ENCODE measurements at regions not wholly inside any gene's neighbourhood (a gene's known extent, or its start where the extent isn't known, plus 50 kb on each side); places are given as distances from the start of the nearest gene placed in this dataset.
"Not testable (repeated sequence)": the region's sequence is repeated elsewhere in the genome, so short reads cannot be mapped to it uniquely, and the experiment has no call there.

DNA sequence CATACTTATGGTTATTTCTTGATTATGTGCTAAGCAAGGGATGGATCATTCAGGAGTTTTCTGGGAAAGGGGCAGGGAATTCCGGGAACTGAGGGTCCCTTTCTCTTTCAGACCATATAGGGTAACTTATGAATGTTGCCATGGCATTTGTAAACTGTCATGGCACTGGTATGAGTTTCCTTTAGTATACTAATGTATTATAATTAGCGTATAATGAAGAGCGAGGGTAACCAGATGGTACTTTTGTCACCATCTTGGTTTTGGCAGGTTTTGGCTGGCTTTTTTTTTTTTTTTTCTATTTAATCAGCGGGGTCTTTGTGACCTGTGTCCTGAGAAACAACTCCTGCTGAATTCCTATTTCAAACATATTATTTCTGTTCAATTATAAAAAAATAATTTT is 237.6 kb upstream of the PTER start:
- no peak overlapping the region for H3K4me3 ChIP-seq (replicated peaks in 1 of 2; ENCODE audit: low read depth in 2 of 2, low read length in 2 of 2)
- no peak for DNase-seq (ENCODE audit: low read depth in 2 of 2)
- TF ChIP-seq, protein P1, sequence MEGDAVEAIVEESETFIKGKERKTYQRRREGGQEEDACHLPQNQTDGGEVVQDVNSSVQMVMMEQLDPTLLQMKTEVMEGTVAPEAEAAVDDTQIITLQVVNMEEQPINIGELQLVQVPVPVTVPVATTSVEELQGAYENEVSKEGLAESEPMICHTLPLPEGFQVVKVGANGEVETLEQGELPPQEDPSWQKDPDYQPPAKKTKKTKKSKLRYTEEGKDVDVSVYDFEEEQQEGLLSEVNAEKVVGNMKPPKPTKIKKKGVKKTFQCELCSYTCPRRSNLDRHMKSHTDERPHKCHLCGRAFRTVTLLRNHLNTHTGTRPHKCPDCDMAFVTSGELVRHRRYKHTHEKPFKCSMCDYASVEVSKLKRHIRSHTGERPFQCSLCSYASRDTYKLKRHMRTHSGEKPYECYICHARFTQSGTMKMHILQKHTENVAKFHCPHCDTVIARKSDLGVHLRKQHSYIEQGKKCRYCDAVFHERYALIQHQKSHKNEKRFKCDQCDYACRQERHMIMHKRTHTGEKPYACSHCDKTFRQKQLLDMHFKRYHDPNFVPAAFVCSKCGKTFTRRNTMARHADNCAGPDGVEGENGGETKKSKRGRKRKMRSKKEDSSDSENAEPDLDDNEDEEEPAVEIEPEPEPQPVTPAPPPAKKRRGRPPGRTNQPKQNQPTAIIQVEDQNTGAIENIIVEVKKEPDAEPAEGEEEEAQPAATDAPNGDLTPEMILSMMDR (IDR thresholded peaks at IDR 0.05; ENCODE audit: low read depth, low read length), result no peak

DNA sequence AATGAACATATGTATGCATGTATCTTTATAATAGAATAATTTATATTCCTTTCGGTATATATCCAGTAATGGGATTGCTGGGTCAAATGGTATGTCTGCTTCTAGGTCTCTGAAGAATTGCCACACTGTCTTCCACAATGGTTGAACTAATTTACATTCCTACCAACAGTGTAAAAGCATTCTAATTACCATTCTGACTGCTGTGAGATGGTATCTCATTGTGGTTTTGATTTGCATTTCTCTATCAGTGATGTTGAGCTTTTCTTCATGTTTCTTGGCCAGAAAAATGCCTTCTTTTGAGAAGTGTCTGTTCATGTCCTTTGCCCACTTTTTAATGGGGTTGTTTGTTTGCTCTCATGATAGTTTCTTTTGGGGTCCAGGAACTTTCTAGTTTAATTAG is 213.2 kb upstream of the PTER start:
- not testable (repeated sequence) for H3K4me3 ChIP-seq (replicated peaks in 1 of 2; ENCODE audit: low read depth in 2 of 2, low read length in 2 of 2); DNase-seq (ENCODE audit: low read depth in 2 of 2)

DNA sequence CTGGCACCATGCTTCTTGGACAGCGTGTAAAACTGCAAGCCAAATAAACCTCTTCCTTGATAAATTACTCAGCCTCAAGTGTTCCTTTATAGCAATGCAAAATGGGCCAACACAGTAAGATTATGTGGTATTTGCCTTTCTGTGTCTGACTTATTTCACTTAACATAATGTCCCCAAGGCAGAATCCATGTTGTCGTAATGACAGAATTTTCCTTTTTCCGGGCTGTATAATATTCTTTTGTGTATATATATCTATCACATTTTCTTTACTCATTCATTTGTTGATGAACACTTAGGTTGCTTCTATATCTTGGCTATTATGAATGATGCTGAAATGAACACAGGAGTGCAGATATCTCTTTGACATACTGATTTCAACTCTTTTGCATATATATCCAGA is 209.1 kb upstream of the PTER start:
- H3K4me3 ChIP-seq (replicated peaks in 1 of 2; ENCODE audit: low read depth in 2 of 2, low read length in 2 of 2), result no peak overlapping the region
- no peak for DNase-seq (ENCODE audit: low read depth in 2 of 2)
- TF ChIP-seq, protein P1 (IDR thresholded peaks at IDR 0.05; ENCODE audit: low read depth, low read length), result no peak

DNA sequence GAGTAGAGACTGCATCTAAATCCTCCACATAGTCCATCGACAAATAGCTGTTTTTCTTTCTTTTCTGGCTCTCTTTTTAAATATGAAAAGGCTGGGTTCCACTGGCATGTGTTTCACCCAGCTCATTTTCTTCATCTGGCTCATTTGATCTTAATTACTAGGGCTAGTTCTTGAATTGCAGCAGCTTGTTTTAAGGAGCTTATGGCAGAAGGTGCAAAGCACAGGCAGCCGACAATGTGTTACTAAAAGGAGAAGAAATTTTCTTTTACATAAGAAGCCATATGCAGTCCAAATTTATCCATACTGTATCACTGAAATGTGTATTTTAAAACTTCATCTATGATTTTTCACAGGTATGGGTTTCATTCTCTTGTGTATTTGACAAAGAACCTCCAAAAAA is 205.6 kb upstream of the PTER start:
- no peak for DNase-seq (ENCODE audit: low read depth in 2 of 2)
- TF ChIP-seq, protein P1 (IDR thresholded peaks at IDR 0.05; ENCODE audit: low read depth, low read length), result no peak
- H3K4me3 ChIP-seq (replicated peaks in 1 of 2; ENCODE audit: low read depth in 2 of 2, low read length in 2 of 2), result no peak overlapping the region

DNA sequence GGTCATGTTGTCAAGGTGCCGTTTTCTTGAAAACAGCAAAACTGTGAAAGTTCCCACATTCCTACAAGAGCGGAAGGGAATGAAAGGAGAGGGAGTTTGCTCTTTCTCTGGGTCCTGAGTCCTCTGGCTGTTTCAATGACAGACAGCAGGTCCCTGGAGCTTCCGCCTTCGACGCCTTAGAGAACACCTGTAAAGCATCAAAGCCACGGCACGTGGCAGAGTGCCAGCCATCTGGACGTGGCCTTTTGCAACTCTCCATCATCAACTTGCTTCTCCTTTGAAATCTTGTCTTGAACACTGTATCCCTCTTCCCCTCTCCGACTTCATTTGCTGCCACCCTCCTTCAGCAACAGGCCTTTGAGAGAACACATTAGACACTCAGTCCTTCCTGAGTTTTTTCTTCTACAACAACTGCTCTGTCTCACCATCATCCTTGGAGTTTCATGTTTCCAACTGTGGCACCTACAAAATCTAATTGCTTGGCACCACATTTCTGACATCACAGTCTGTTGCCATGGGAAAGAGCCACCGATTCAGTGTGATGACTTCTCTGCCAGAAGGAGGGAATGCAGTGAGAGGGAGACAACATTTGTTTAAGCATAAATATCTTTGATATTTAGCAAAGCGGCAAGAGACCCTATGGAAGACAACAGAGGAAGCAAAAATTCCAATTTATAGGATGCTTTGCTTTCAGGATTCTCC is 204.9 kb upstream of the PTER start:
- no peak overlapping the region for H3K4me3 ChIP-seq (replicated peaks in 1 of 2; ENCODE audit: low read depth in 2 of 2, low read length in 2 of 2)
- DNase-seq (ENCODE audit: low read depth in 2 of 2), result no peak
- TF ChIP-seq, protein P1 (IDR thresholded peaks at IDR 0.05; ENCODE audit: low read depth, low read length), result no peak

DNA sequence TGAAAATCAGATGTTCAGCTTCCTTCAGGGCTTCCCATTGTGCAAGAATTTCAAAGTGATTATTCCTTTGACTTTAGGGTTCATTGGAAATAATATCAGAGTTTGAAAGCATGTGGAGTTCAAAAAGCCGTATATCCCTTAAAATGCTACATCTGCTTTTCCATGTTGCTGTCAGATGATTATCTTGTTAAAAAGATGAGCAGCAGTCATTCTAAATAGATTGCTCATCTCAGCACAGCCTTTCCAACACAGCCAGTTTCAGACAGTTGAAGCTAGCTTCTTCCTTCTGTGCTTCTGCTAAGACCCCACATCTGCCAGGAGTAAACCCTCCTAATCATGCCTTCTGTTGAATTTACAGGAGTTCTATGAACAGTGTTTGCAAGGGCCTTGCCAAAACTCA is 204.4 kb upstream of the PTER start:
- no peak overlapping the region for H3K4me3 ChIP-seq (replicated peaks in 1 of 2; ENCODE audit: low read depth in 2 of 2, low read length in 2 of 2)
- DNase-seq (ENCODE audit: low read depth in 2 of 2), result no peak
- TF ChIP-seq, protein P1 (IDR thresholded peaks at IDR 0.05; ENCODE audit: low read depth, low read length), result no peak

DNA sequence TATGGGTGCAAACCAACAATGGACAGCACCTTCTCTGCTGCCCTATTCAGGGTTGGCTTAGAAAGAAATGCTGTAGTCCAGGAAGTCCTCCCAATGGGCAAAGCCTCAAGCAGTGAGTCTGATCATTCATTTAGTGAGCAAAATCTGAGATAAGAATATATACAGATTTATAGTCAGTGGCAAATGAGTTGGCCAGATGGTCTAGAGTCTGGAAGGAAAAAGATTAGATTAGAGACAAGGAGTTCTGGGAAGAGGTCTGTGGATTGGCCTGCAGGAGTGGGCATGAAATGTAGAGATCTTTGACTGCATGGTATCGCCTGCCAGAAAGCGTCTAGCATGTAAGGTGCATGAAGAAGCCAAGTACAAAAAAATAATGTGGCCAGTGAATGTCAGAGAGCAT is 201.9 kb upstream of the PTER start:
- TF ChIP-seq, protein P1 (IDR thresholded peaks at IDR 0.05; ENCODE audit: low read depth, low read length), result no peak
- DNase-seq (ENCODE audit: low read depth in 2 of 2), result no peak
- H3K4me3 ChIP-seq (replicated peaks in 1 of 2; ENCODE audit: low read depth in 2 of 2, low read length in 2 of 2), result no peak overlapping the region
